ENCODE measurements at regions not wholly inside any gene's neighbourhood (a gene's known extent, or its start where the extent isn't known, plus 50 kb on each side); places are given as distances from the start of the nearest gene placed in this dataset.

DNA sequence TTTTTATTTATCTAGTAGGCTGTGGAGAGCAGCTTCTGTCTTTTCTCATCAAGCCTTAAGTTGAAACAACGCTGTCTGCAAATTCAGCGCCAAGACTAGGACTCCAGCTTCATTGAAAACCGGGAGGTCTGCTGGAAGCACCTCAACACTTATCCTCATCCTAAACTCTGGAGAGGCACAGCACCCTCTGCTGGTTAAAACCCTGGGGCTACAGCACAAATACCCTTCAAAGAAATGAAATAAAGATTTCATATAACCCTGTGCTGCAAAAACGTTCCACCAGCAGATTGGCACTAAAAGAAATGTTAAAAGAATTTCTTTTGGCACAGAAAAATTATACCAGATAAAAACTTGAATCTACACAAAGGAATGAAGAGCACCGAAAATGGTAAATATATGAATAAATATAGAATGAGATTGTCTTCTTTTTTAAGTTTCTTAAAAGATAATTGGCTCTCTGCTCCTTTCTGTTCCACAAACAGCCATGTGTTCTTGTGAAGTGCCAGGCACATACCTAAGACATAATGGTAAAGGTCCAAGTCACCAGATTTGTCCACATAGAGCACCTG, 227.7 kb upstream of the SAMSN1 start:
- Histone ChIP-seq H3K27ac (ENCODE audit: extremely low read depth, low read depth, low read length) (no peak overlapping the region), H3K4me1 (ENCODE audit: control insufficient read depth, insufficient read depth, low read length) (no peaks in the 10 kb centered on the region), H3K4me3 (ENCODE audit: low read depth, low read length) (no peak overlapping the region), H3K36me3 (ENCODE audit: control insufficient read depth in 2 of 2, insufficient read depth in 1 of 2, low read length in 2 of 2) (no peaks in the 10 kb centered on the region), H3K9me3 (ENCODE audit: control insufficient read depth, insufficient read depth, low read depth, low read length) (no peaks in the 10 kb centered on the region)
- CTCF ChIA-PET = interaction anchor here (0.6 to 1.6 kb wide), 10 partner anchors 10 to 779 kb away, joined by 3 to 6 read pairs (median 4); no protein-coding TSS in a partner anchor
- no peak for TF ChIP-seq RBAK (tag by site-specific recombination; IDR thresholded peaks at IDR 0.05)
- no peak for TF ChIP-seq GLIS1 (tag by site-specific recombination; IDR thresholded peaks at IDR 0.05)
- TF ChIP-seq ZBTB20 (tag by site-specific recombination; IDR thresholded peaks at IDR 0.05) = no peak
- TF ChIP-seq ZNF221 (tag by site-specific recombination; IDR thresholded peaks at IDR 0.05; ENCODE audit: borderline replicate concordance) = no peak
- TF ChIP-seq ZNF214 (tag by site-specific recombination; IDR thresholded peaks at IDR 0.05; ENCODE audit: borderline replicate concordance) = no peak
- no peak for TF ChIP-seq ZNF473 (tag by site-specific recombination; IDR thresholded peaks at IDR 0.05)
- TF ChIP-seq, protein P1, sequence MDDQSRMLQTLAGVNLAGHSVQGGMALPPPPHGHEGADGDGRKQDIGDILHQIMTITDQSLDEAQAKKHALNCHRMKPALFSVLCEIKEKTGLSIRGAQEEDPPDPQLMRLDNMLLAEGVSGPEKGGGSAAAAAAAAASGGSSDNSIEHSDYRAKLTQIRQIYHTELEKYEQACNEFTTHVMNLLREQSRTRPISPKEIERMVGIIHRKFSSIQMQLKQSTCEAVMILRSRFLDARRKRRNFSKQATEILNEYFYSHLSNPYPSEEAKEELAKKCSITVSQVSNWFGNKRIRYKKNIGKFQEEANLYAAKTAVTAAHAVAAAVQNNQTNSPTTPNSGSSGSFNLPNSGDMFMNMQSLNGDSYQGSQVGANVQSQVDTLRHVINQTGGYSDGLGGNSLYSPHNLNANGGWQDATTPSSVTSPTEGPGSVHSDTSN (CRISPR knock-in tag; IDR thresholded peaks at IDR 0.05) = no peak
- no peak for TF ChIP-seq ZNF266 (tag by site-specific recombination; IDR thresholded peaks at IDR 0.05; ENCODE audit: low read depth)
- TF ChIP-seq ZNF514 (tag by site-specific recombination; IDR thresholded peaks at IDR 0.05) = no peak
- TF ChIP-seq ZNF544 (tag by site-specific recombination; IDR thresholded peaks at IDR 0.05) = no peak
- no peak for TF ChIP-seq ZNF626 (tag by site-specific recombination; IDR thresholded peaks at IDR 0.05)
- TF ChIP-seq ZNF664 (tag by site-specific recombination; IDR thresholded peaks at IDR 0.05) = no peak
- TF ChIP-seq ZNF211 (tag by site-specific recombination; IDR thresholded peaks at IDR 0.05; ENCODE audit: low read depth) = no peak
- TF ChIP-seq ZNF548 (tag by site-specific recombination; IDR thresholded peaks at IDR 0.05) = no peak
- TF ChIP-seq, protein P2, sequence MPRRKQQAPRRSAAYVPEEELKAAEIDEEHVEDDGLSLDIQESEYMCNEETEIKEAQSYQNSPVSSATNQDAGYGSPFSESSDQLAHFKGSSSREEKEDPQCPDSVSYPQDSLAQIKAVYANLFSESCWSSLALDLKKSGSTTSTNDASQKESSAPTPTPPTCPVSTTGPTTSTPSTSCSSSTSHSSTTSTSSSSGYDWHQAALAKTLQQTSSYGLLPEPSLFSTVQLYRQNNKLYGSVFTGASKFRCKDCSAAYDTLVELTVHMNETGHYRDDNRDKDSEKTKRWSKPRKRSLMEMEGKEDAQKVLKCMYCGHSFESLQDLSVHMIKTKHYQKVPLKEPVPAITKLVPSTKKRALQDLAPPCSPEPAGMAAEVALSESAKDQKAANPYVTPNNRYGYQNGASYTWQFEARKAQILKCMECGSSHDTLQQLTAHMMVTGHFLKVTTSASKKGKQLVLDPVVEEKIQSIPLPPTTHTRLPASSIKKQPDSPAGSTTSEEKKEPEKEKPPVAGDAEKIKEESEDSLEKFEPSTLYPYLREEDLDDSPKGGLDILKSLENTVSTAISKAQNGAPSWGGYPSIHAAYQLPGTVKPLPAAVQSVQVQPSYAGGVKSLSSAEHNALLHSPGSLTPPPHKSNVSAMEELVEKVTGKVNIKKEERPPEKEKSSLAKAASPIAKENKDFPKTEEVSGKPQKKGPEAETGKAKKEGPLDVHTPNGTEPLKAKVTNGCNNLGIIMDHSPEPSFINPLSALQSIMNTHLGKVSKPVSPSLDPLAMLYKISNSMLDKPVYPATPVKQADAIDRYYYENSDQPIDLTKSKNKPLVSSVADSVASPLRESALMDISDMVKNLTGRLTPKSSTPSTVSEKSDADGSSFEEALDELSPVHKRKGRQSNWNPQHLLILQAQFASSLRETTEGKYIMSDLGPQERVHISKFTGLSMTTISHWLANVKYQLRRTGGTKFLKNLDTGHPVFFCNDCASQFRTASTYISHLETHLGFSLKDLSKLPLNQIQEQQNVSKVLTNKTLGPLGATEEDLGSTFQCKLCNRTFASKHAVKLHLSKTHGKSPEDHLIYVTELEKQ (tag by site-specific recombination; IDR thresholded peaks at IDR 0.05; ENCODE audit: borderline replicate concordance) = no peak
- no peak for TF ChIP-seq ZNF76 (tag by site-specific recombination; IDR thresholded peaks at IDR 0.05; ENCODE audit: borderline replicate concordance, low read depth)
- TF ChIP-seq ZNF768 (tag by site-specific recombination; IDR thresholded peaks at IDR 0.05) = no peak
- TF ChIP-seq, protein P3, sequence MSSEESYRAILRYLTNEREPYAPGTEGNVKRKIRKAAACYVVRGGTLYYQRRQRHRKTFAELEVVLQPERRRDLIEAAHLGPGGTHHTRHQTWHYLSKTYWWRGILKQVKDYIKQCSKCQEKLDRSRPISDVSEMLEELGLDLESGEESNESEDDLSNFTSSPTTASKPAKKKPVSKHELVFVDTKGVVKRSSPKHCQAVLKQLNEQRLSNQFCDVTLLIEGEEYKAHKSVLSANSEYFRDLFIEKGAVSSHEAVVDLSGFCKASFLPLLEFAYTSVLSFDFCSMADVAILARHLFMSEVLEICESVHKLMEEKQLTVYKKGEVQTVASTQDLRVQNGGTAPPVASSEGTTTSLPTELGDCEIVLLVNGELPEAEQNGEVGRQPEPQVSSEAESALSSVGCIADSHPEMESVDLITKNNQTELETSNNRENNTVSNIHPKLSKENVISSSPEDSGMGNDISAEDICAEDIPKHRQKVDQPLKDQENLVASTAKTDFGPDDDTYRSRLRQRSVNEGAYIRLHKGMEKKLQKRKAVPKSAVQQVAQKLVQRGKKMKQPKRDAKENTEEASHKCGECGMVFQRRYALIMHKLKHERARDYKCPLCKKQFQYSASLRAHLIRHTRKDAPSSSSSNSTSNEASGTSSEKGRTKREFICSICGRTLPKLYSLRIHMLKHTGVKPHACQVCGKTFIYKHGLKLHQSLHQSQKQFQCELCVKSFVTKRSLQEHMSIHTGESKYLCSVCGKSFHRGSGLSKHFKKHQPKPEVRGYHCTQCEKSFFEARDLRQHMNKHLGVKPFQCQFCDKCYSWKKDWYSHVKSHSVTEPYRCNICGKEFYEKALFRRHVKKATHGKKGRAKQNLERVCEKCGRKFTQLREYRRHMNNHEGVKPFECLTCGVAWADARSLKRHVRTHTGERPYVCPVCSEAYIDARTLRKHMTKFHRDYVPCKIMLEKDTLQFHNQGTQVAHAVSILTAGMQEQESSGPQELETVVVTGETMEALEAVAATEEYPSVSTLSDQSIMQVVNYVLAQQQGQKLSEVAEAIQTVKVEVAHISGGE (tag by site-specific recombination; conservative IDR thresholded peaks at IDR 0.05; ENCODE audit: low read depth) = no peak
- no peak for TF ChIP-seq ZBTB1 (tag by site-specific recombination; IDR thresholded peaks at IDR 0.05)
- TF ChIP-seq, protein P4, sequence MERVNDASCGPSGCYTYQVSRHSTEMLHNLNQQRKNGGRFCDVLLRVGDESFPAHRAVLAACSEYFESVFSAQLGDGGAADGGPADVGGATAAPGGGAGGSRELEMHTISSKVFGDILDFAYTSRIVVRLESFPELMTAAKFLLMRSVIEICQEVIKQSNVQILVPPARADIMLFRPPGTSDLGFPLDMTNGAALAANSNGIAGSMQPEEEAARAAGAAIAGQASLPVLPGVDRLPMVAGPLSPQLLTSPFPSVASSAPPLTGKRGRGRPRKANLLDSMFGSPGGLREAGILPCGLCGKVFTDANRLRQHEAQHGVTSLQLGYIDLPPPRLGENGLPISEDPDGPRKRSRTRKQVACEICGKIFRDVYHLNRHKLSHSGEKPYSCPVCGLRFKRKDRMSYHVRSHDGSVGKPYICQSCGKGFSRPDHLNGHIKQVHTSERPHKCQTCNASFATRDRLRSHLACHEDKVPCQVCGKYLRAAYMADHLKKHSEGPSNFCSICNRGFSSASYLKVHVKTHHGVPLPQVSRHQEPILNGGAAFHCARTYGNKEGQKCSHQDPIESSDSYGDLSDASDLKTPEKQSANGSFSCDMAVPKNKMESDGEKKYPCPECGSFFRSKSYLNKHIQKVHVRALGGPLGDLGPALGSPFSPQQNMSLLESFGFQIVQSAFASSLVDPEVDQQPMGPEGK (tag by site-specific recombination; IDR thresholded peaks at IDR 0.05) = no peak
- POLR2A ChIA-PET = no interaction called here
